Adrenal gland (tissue), 5 donors: ENCODE measurements at regions not wholly inside any gene's neighbourhood (a gene's known extent, or its start where the extent isn't known, plus 50 kb on each side); places are given as distances from the start of the nearest gene placed in this dataset.

Experiments used
- CTCF ChIP-seq, 6 experiments: fragments of 450-650 bp in 4 of 6; fragments of 200-600 bp in 2 of 6; sonication (generic) in 1 of 6; IDR thresholded peaks; 1 replicate in 5 of 6; 2 replicates in 1 of 6; pipeline versions ENCODE4 v1.5.1 to v1.8.0; 2016 to 2021; ENCODE audit warnings: antibody characterized with exemption in 6 of 6, mild to moderate bottlenecking in 2 of 6, moderate library complexity in 1 of 6
- POLR2A ChIP-seq, 2 donors: fragments of 450-650 bp; IDR thresholded peaks; one replicate each; pipeline ENCODE4 v1.6.1; 2017; ENCODE audit warnings: antibody characterized with exemption in 2 of 2, mild to moderate bottlenecking in 2 of 2, moderate library complexity in 1 of 2
- donor health status: DM: no; HTN: no; CAD: no.

DNA sequence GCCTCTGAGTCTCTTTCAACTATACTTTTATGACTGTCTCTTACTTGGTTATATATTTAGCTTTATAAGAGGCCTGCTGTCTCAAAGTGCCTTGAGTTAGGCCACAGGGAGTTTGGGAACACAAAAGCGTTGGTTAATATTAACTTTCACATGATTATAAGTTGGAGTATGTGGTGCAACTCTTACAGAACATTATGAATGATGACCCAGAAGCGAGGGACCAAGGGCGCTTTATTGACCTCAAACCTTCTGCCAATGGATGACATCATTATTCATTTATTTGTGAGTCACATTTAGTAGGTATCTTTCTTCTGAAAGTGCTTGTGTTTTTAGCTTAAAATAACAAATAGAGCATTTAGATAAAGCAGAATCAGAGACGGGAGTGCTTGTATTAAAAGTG lies 298.0 kb upstream of the ZC3H12C start:
- TF ChIP-seq POLR2A (IDR thresholded peaks at IDR 0.05) (no peak), CTCF (IDR thresholded peaks at IDR 0.05) (no peak)
